ENCODE measurements at regions not wholly inside any gene's neighbourhood (a gene's known extent, or its start where the extent isn't known, plus 50 kb on each side); places are given as distances from the start of the nearest gene placed in this dataset.
A peak's percentile ranks its signal among the peaks of the same experiment; 100 is the strongest.
"Not testable (repeated sequence)": the region's sequence is repeated elsewhere in the genome, so short reads cannot be mapped to it uniquely, and the experiment has no call there.

GRCh38 chr3:75394562-75395360 is 269.4 kb upstream of the FRG2C start:
- H3K4me3 Mint-ChIP-seq, H3K36me3 Mint-ChIP-seq, H3K9me3 Mint-ChIP-seq, H3K4me1 Mint-ChIP-seq, ATAC-seq, DNase-seq, POLR2A ChIA-PET, H3K27me3 Mint-ChIP-seq, H3K27ac Mint-ChIP-seq: not testable (repeated sequence)

DNA sequence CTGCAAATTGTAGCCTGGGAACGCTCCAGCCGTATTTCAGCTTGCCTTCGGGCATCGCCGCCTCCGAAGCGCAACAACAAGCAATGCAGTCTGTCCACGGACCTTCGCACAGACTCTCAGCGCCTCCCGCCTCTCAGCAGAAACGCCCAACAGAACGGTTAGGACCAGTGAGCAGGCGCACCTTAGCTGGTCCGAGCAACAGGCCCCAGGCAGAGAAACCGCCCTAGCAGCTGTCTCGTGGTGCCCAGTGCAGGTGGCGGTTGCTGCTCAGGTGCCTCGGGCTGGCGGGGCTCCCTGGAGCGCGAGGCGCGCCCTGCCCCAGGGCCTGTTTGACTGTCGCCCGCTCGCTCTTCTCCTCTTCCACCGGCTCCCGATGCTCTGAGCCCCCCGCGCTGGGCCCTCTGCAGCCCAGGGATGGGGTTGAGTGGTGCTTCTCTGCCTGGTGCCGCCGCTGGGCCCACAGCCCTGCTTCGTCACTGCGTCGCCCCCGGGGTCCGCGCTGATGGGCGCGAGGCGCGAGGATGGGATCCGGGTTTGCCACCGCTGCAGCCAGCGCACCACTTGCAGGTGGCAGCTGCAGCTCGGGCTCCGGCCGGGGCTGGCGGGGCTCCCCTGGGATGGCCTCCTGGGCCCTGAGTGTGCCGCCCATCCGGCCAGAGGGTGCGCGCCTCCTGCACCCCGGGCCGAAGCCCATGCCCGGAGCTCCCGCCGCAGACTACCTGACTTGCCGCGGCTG is 268.4 kb upstream of the FRG2C start:
- Mint-ChIP-seq H3K4me3 (no peak overlapping the region), H3K27ac (no peak overlapping the region), H3K9me3 (peaks cover 0 to 8% (median 2%) of the 10 kb centered on the region in 9 donors), H3K27me3 (peaks cover 0 to 7% (median 4%) of the 10 kb centered on the region in 5 donors), H3K4me1 (no peaks in the 10 kb centered on the region), H3K36me3 (peaks cover 2 to 4% (median 3%) of the 10 kb centered on the region in 3 donors)
- no peak for ATAC-seq
- no peak for DNase-seq
- POLR2A ChIA-PET, result no interaction called here

DNA sequence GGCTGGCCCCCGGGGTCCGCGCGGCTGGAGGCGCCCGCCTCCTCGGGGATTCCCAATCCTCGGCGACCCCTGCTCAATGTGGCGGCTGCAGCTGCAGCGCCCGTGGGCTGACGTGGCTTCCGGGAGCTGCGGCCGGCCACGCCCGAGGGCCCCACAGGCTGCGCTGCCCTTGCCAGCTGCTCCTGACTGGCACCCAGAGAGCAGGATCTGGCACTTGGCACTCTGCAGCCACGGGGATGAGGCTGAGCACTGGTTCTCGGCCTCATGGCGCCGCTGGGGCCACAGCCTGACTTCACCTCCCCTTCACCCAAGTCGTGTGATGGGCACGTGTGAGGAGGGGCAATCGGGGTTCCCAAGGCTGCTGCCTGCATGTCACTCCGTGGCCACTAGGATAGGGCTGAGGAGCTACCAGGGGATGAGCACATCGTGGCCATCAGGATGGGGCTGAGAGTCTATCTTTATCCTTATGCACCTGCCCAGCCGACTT is 267.8 kb upstream of the FRG2C start:
- H3K36me3 Mint-ChIP-seq, result peaks cover 2 to 4% (median 3%) of the 10 kb centered on the region in 3 donors
- DNase-seq (no peak), ATAC-seq (no peak)
- no peaks in the 10 kb centered on the region for H3K4me1 Mint-ChIP-seq
- POLR2A ChIA-PET, result no interaction called here
- H3K27me3 Mint-ChIP-seq, result peaks cover 0 to 10% (median 4%) of the 10 kb centered on the region in 5 donors
- H3K27ac Mint-ChIP-seq, result no peak overlapping the region
- peaks cover 0 to 8% (median 2%) of the 10 kb centered on the region in 9 donors for H3K9me3 Mint-ChIP-seq
- H3K4me3 Mint-ChIP-seq, result no peak overlapping the region

GRCh38 chr3:75397486-75397885 is 266.6 kb upstream of the FRG2C start:
- H3K27me3 Mint-ChIP-seq, result peaks cover 0 to 11% (median 4%) of the 10 kb centered on the region in 5 donors
- H3K9me3 Mint-ChIP-seq, H3K36me3 Mint-ChIP-seq, ATAC-seq, POLR2A ChIA-PET, H3K27ac Mint-ChIP-seq, DNase-seq, H3K4me1 Mint-ChIP-seq, H3K4me3 Mint-ChIP-seq: not testable (repeated sequence)

DNA sequence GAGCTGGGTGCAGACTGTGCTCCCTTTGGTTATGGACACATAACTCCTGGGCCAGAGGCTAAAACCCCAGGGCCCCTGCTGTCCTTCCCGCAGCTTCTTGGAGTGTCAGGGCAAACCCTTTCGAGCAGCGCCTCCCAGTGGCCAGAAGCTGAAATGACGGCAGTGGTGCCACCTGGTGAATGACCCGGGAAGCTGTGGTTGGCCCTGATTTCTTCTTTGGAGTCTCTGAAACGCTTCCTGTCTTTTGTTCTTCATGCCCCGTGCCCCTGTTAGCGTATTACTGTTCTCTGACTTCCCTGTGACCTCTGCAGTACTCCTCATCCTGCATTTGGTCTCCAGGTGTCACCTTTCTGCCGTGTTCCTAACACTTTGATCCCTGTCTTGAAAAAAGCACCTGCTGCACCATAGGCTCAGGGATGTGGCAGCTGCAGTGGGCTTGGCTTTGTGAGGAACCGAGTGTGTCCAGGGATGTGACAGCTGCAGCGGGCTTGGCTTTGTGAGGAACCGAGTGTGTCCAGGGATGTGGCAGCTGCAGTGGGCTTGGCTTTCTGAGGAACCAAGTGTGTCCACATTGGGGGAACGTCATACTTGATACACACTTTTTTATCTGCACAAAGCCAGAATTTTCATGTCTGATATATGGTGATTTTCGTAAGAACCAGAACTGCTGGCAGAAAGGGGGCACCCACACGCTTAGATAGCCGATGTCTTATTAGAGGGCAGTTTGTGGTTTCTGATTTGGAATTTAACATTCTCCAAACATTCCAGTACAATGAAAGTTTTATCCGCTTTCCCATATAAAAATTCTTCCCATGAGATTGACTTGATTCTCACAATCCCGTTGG is 241.8 kb upstream of the FRG2C start:
- POLR2A ChIA-PET, ATAC-seq, H3K27me3 Mint-ChIP-seq, H3K9me3 Mint-ChIP-seq, H3K4me3 Mint-ChIP-seq, H3K4me1 Mint-ChIP-seq: not testable (repeated sequence)
- Mint-ChIP-seq H3K36me3 (peaks cover 0 to 32% (median 4%) of the 10 kb centered on the region in 3 donors), H3K27ac (peak overlapping the region in 6 of 10 donors; percentile 5 to 93 (median 62))
- DNase-seq, result peak in 5 of 10 donors; percentile 22 to 54 (median 46)

- H3K4me3 Mint-ChIP-seq, H3K27me3 Mint-ChIP-seq, DNase-seq, H3K9me3 Mint-ChIP-seq, H3K27ac Mint-ChIP-seq, ATAC-seq, POLR2A ChIA-PET: not testable (repeated sequence)
- H3K4me1 Mint-ChIP-seq, result peaks cover 8 to 17% (median 12%) of the 10 kb centered on the region in 4 donors
- peaks cover 0 to 44% (median 4%) of the 10 kb centered on the region in 3 donors for H3K36me3 Mint-ChIP-seq
Observed at GRCh38 chr3:75425379-75425778, 238.7 kb upstream of the FRG2C start.

GRCh38 chr3:75427486-75427885 is 236.6 kb upstream of the FRG2C start:
- peaks cover 0 to 55% (median 4%) of the 10 kb centered on the region in 3 donors for H3K36me3 Mint-ChIP-seq

GRCh38 chr3:75427906-75428305 is 236.2 kb upstream of the FRG2C start:
- ATAC-seq, H3K27ac Mint-ChIP-seq, H3K27me3 Mint-ChIP-seq, H3K4me1 Mint-ChIP-seq, H3K4me3 Mint-ChIP-seq, POLR2A ChIA-PET, DNase-seq, H3K9me3 Mint-ChIP-seq: not testable (repeated sequence)
- peaks cover 0 to 52% (median 4%) of the 10 kb centered on the region in 3 donors for H3K36me3 Mint-ChIP-seq

More at GRCh38 chr3:75427486-75427885, 236.6 kb upstream of the FRG2C start:
- ATAC-seq, POLR2A ChIA-PET, H3K27me3 Mint-ChIP-seq, DNase-seq, H3K4me3 Mint-ChIP-seq, H3K9me3 Mint-ChIP-seq: not testable (repeated sequence)
- H3K4me1 Mint-ChIP-seq, result peaks cover 4 to 12% (median 6%) of the 10 kb centered on the region in 4 donors
- H3K27ac Mint-ChIP-seq, result peak overlapping the region in 1 of 10 donors; percentile 11

DNA sequence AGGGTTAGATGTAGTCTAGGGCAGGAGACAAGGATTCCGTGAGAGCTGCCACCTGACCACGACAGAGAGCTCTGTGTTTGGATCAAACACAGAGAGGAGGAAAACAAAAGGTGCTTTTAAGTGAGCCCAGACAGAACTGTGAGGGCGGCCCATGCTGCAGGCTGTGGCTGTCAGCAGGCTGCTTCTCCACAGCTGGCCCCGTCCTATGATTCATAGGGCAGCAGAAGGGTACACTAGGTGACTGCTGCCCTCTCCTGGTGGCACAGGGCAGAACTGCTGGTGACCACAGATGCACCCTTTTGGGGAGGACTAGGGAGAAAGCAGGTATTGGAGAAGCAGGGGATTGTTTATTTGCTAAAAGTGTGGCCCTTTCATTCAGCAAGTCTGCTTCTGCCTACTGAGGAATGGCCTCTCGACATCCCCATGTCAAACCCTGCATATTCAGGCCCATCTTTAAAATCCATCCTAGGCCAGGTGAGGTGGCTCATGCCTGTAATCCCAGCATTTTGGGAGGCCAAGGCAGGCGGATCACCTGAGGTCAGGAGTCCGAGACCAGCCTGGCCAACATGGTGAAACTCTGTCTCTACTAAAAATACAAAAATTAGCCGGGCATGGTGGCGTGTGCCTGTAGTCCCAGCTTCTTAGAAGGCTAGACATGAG is 234.4 kb upstream of the FRG2C start:
- DNase-seq, result peak; percentile 4 to 77 (median 46)
- ATAC-seq, H3K9me3 Mint-ChIP-seq, POLR2A ChIA-PET, H3K27me3 Mint-ChIP-seq: not testable (repeated sequence)
- Mint-ChIP-seq H3K27ac (peak overlapping the region in 1 of 10 donors; percentile 86), H3K4me3 (peak overlapping the region in 1 of 10 donors; percentile 26), H3K36me3 (peaks cover 0 to 41% (median 4%) of the 10 kb centered on the region in 3 donors), H3K4me1 (peaks cover 0 to 15% (median 12%) of the 10 kb centered on the region in 4 donors)

DNA sequence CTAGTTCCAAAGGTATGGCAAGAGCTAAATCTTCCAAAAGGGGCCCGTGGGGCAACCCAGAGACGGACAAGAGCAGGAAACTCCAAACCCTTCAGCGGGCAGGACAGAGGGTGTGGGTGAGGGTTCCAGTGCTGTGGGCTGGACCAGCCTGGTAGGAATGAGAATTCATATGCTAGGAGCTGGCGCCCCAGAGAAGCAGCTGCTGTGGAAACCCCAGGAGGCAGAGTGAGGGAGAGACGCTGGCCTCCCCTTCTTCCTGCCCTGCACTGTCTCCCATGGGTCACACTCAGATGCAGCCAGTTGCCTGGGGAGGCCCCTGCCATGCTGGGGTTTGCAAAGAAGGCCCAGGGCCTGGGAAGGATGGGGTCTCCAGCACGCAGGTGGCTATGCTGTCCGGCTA is 233.7 kb upstream of the FRG2C start:
- ATAC-seq, H3K27me3 Mint-ChIP-seq, H3K9me3 Mint-ChIP-seq, POLR2A ChIA-PET, DNase-seq, H3K4me3 Mint-ChIP-seq: not testable (repeated sequence)
- peaks cover 0 to 17% (median 12%) of the 10 kb centered on the region in 4 donors for H3K4me1 Mint-ChIP-seq
- peaks cover 0 to 37% (median 4%) of the 10 kb centered on the region in 3 donors for H3K36me3 Mint-ChIP-seq
- H3K27ac Mint-ChIP-seq, result peak overlapping the region in 1 of 10 donors; percentile 43

DNA sequence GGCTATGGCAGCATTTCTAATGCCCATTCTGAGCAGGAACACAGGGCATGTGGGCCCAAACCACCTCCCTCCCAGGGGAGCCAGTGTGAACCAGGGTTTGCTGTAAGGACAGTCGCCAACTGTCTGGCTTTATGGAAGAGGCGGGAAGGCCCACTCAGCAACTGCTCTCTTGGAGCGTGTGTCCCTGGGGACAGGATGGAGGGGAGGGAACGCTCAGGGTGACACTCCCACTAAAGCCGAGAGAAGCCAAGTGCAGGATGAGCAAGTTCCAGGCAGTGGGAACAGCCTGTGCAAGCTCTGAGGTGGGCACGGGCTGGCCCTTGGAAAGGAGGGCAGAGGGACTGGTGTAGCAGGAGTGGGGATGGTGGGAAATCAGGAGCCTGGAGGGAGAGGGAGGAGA is 233.0 kb upstream of the FRG2C start:
- POLR2A ChIA-PET, H3K9me3 Mint-ChIP-seq, H3K27me3 Mint-ChIP-seq, ATAC-seq, H3K4me3 Mint-ChIP-seq, DNase-seq: not testable (repeated sequence)
- Mint-ChIP-seq H3K27ac (peak overlapping the region in 2 of 10 donors; percentile 16 to 56), H3K4me1 (peaks cover 0 to 19% (median 14%) of the 10 kb centered on the region in 4 donors), H3K36me3 (peaks cover 0 to 33% (median 0%) of the 10 kb centered on the region in 3 donors)

GRCh38 chr3:75432466-75432865 is 231.7 kb upstream of the FRG2C start:
- DNase-seq, H3K9me3 Mint-ChIP-seq, ATAC-seq, H3K27me3 Mint-ChIP-seq, POLR2A ChIA-PET: not testable (repeated sequence)
- Mint-ChIP-seq H3K4me1 (peaks cover 0 to 21% (median 17%) of the 10 kb centered on the region in 4 donors), H3K27ac (peak overlapping the region in 4 of 10 donors; percentile 8 to 76 (median 32)), H3K4me3 (peak overlapping the region in 1 of 10 donors; percentile 33), H3K36me3 (peaks cover 0 to 31% (median 0%) of the 10 kb centered on the region in 3 donors)
